Smooth muscle cell (in vitro differentiated cells): ENCODE measurements at regions not wholly inside any gene's neighbourhood (a gene's known extent, or its start where the extent isn't known, plus 50 kb on each side); places are given as distances from the start of the nearest gene placed in this dataset.
A peak's percentile ranks its signal among the peaks of the same experiment; 100 is the strongest.

ENCODE experiments used
- DNase-seq: peaks from one replicate; lab custom pipeline; 2025; ENCODE audit not compliant: unreplicated experiment; lab: John Stamatoyannopoulos, UW
- H2AFZ ChIP-seq: fragments of 200-600 bp; sonication (generic); 2 replicates; pipeline ENCODE4 v1.6.0; 2016; ENCODE audit warnings: antibody characterized with exemption, low read depth, mild to moderate bottlenecking
- H3F3A ChIP-seq: fragments of 200-600 bp; sonication (generic); 2 replicates; pipeline ENCODE4 v1.6.0; 2017; ENCODE audit warnings: antibody characterized with exemption, low read depth
- H3K27ac ChIP-seq: fragments of 200-600 bp; sonication (generic); 2 replicates; pipeline ENCODE4 v1.5.1; 2016; ENCODE audit warnings: low read depth, mild to moderate bottlenecking
- H3K27me3 ChIP-seq: fragments of 200-600 bp; sonication (generic); 2 replicates; pipeline ENCODE4 v1.6.1; 2016; ENCODE audit warnings: low read depth, mild to moderate bottlenecking
- H3K36me3 ChIP-seq: fragments of 200-600 bp; sonication (generic); 2 replicates; pipeline ENCODE4 v1.5.1; 2016; ENCODE audit warnings: low read depth
- H3K4me1 ChIP-seq: fragments of 200-600 bp; sonication (generic); 2 replicates; pipeline ENCODE4 v1.5.1; 2016; ENCODE audit warnings: low read depth
- H3K4me2 ChIP-seq: fragments of 200-600 bp; sonication (generic); 2 replicates; pipeline ENCODE4 v1.6.0; 2016; ENCODE audit warnings: mild to moderate bottlenecking
- H3K4me3 ChIP-seq: fragments of 200-600 bp; sonication (generic); 2 replicates; pipeline ENCODE4 v1.5.1; 2016; ENCODE audit warnings: mild to moderate bottlenecking
- H3K79me2 ChIP-seq: fragments of 200-600 bp; sonication (generic); 2 replicates; pipeline ENCODE4 v1.6.0; 2016; ENCODE audit warnings: low read depth, mild to moderate bottlenecking
- H3K9ac ChIP-seq: fragments of 200-600 bp; sonication (generic); 2 replicates; pipeline ENCODE4 v1.6.0; 2016; ENCODE audit warnings: low read depth
- H3K9me3 ChIP-seq: fragments of 200-600 bp; sonication (generic); replicated peaks from 2 replicates; pipeline ENCODE4 v1.5.1; 2016; ENCODE audit warnings: low read depth
- H4K20me1 ChIP-seq: fragments of 200-600 bp; sonication (generic); 2 replicates; pipeline ENCODE4 v1.6.0; 2016; ENCODE audit warnings: low read depth
- WGBS: methylation state at CpG from one replicate; pipeline ENCODE4 v1.1.7; 2016; ENCODE audit warnings: low lambda C conversion rate; 5-methylcytosine and 5-hydroxymethylcytosine counted together
- TF ChIP-seq, protein P1 (sequence below): fragments of 200-600 bp; sonication (generic); IDR thresholded peaks from 2 replicates; pipeline ENCODE4 v1.5.1; 2017; ENCODE audit warnings: borderline replicate concordance, mild to moderate bottlenecking, antibody characterized with exemption; ENCODE audit not compliant: insufficient read depth, poor library complexity, severe bottlenecking

DNA sequence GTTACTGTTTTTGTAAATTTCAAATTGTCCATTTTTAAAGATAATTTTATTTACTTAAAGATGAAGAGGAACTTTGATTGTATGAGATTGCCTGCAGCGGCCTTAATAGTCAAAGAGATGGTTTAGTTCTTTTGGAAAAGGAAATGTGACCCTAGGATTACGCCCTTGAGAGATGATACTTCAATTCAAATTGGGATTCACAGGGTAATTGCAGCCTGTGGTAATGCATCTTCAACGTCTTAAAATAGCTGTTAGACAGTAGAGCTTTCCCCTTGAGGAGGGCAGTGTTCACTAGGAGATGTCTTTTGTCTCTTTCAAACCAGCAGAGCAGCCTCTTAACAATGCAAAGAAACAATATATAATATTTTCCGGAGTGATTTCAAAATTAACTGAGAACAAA lies 127.1 kb downstream of the TAF11L14 start:
- Histone ChIP-seq H3K9me3 (no peaks in the 10 kb centered on the region), H2AFZ (no peak overlapping the region), H3K4me3 (no peak overlapping the region), H3K9ac (no peak overlapping the region), H4K20me1 (no peaks in the 10 kb centered on the region), H3K4me1 (no peaks in the 10 kb centered on the region), H3K27ac (no peak overlapping the region), H3K79me2 (no peaks in the 10 kb centered on the region), H3K36me3 (no peaks in the 10 kb centered on the region), H3K4me2 (no peak overlapping the region), H3K27me3 (no peaks in the 10 kb centered on the region), H3F3A (no peaks in the 10 kb centered on the region)
- 67% methylated on average over 4 of the region's 4 CpGs for WGBS
- TF ChIP-seq, protein P1, sequence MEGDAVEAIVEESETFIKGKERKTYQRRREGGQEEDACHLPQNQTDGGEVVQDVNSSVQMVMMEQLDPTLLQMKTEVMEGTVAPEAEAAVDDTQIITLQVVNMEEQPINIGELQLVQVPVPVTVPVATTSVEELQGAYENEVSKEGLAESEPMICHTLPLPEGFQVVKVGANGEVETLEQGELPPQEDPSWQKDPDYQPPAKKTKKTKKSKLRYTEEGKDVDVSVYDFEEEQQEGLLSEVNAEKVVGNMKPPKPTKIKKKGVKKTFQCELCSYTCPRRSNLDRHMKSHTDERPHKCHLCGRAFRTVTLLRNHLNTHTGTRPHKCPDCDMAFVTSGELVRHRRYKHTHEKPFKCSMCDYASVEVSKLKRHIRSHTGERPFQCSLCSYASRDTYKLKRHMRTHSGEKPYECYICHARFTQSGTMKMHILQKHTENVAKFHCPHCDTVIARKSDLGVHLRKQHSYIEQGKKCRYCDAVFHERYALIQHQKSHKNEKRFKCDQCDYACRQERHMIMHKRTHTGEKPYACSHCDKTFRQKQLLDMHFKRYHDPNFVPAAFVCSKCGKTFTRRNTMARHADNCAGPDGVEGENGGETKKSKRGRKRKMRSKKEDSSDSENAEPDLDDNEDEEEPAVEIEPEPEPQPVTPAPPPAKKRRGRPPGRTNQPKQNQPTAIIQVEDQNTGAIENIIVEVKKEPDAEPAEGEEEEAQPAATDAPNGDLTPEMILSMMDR: no peak
- no peak for DNase-seq

GRCh38 chr5:17763301-17763700 lies 129.0 kb downstream of the TAF11L14 start:
- Histone ChIP-seq H3K9ac (no peak overlapping the region), H3K9me3 (no peaks in the 10 kb centered on the region), H3K79me2 (no peaks in the 10 kb centered on the region), H3K4me1 (no peaks in the 10 kb centered on the region), H3K4me3 (no peak overlapping the region), H3K27me3 (no peaks in the 10 kb centered on the region), H3K27ac (peak overlapping the region; percentile 38), H3F3A (no peaks in the 10 kb centered on the region), H4K20me1 (no peaks in the 10 kb centered on the region), H3K4me2 (no peak overlapping the region), H3K36me3 (no peaks in the 10 kb centered on the region), H2AFZ (no peak overlapping the region)
- TF ChIP-seq, protein P1: no peak
- WGBS: 59% methylated on average over 1 of the region's 1 CpG
- no peak for DNase-seq

GRCh38 chr5:17766031-17766430 lies 131.8 kb downstream of the TAF11L14 start:
- H3K36me3 ChIP-seq: no peaks in the 10 kb centered on the region
- no peak overlapping the region for H3K4me3 ChIP-seq
- H3K79me2 ChIP-seq: no peaks in the 10 kb centered on the region
- H4K20me1 ChIP-seq: no peaks in the 10 kb centered on the region
- TF ChIP-seq, protein P1: no peak
- H3K27me3 ChIP-seq: no peaks in the 10 kb centered on the region
- H3K9me3 ChIP-seq: no peaks in the 10 kb centered on the region
- H3F3A ChIP-seq: no peaks in the 10 kb centered on the region
- no peaks in the 10 kb centered on the region for H3K4me1 ChIP-seq
- H3K27ac ChIP-seq: no peak overlapping the region
- H2AFZ ChIP-seq: no peak overlapping the region
- no peak overlapping the region for H3K9ac ChIP-seq
- no peak overlapping the region for H3K4me2 ChIP-seq
- no peak for DNase-seq
- WGBS: 91% methylated on average over 2 of the region's 2 CpGs

GRCh38 chr5:17769277-17769676 lies 135.0 kb downstream of the TAF11L14 start:
- Histone ChIP-seq H2AFZ (no peak overlapping the region), H3K4me2 (no peak overlapping the region), H4K20me1 (no peaks in the 10 kb centered on the region), H3K4me1 (no peaks in the 10 kb centered on the region), H3K9me3 (peaks cover 2% of the 10 kb centered on the region), H3K9ac (no peak overlapping the region), H3K36me3 (no peaks in the 10 kb centered on the region), H3K27me3 (no peaks in the 10 kb centered on the region), H3K4me3 (no peak overlapping the region), H3F3A (no peaks in the 10 kb centered on the region), H3K27ac (no peak overlapping the region), H3K79me2 (no peaks in the 10 kb centered on the region)
- 83% methylated on average over 3 of the region's 3 CpGs for WGBS
- TF ChIP-seq, protein P1: no peak
- no peak for DNase-seq
